ENCODE measurements at regions not wholly inside any gene's neighbourhood (a gene's known extent, or its start where the extent isn't known, plus 50 kb on each side); places are given as distances from the start of the nearest gene placed in this dataset.

DNA sequence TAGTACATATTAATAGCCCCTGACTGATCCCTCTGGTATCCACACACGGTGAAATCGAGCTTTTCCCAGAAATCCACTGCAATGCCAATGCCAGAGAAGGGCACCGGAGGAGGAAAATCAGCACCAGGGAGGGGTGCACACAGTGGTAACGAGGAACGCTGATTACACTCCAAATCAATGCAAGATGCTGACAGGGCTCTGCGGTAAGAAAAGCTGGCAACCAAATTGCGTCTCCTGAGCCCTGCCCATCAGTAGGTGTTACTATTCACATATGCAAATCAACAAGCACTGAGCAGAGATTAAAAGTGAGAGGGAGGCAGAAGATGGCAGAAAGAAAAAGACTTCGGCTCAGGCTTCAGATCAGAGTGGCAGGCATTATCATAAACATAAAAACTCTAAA is 159.1 kb downstream of the RPS29 start:
- no peak for TF ChIP-seq ZNF274 (IDR thresholded peaks at IDR 0.05; ENCODE audit: low read depth, low read length)
- TF ChIP-seq YY1 (IDR thresholded peaks at IDR 0.05; ENCODE audit: insufficient read depth, insufficient read length) = no peak
- no peak for TF ChIP-seq SUZ12 (IDR thresholded peaks at IDR 0.05; ENCODE audit: extremely low read depth, insufficient read depth, insufficient read length)
